ENCODE measurements at regions not wholly inside any gene's neighbourhood (a gene's known extent, or its start where the extent isn't known, plus 50 kb on each side); places are given as distances from the start of the nearest gene placed in this dataset.

DNA sequence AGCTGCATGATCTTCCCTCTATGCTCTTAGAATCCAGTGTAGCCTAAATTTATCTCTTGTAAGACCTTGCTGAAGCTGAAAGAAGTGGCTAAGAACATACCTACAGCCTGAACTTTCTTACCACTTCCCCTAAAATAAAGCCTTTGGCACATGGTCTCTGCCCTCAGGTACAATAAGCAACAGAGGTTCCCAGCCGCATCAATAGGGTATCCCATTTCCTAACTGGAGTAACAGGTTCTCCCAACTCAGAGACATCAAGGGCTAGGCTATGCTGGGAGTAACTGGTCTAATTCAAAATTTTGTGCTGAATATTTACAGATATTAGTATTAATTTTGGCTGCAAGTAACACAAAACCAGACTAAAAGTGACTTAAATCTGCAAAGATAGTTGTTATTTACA lies 335.8 kb upstream of the TRPC7 start:
- no peak for DNase-seq (ENCODE audit: extremely low read depth, low read depth, low spot score)

DNA sequence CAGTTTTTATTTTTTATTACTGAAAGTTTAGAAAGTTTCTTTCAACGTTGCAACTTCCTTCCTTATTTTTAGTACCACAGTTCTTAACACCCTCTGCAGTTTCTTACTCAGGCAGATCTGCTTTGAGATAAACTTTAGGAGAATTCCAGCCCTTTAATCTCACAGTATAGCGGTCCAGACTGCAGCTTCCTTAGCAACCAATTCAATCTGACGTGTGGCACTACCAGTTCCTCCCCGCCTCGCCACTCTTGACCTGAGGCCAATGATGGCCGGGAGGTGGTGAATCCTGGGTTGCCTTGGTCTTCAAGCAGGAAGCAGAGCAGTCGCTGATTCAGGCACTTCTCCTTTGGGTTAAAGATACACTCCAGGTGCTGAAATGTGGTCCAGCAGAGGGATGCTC lies 334.3 kb upstream of the TRPC7 start:
- DNase-seq (ENCODE audit: extremely low read depth, low read depth, low spot score), result no peak

DNA sequence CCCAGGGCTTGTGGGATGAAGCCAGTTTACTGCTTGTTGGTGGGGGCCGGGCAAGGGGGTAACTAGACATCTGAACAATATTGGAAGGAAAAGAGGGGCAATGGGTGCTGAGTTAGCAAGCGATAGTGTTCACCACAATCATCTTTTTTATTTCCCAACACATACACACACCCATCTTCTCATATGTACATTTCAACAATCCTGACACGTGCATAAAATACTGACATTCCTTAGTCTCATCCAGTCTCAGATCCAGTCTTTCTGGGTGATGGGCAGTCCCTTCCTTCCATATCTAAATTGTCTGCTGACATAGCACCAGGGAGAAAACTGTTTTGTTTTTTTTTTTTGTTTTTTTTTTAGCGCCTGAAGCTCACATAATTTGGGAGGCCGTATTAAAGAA lies 333.6 kb upstream of the TRPC7 start:
- no peak for DNase-seq (ENCODE audit: extremely low read depth, low read depth, low spot score)

DNA sequence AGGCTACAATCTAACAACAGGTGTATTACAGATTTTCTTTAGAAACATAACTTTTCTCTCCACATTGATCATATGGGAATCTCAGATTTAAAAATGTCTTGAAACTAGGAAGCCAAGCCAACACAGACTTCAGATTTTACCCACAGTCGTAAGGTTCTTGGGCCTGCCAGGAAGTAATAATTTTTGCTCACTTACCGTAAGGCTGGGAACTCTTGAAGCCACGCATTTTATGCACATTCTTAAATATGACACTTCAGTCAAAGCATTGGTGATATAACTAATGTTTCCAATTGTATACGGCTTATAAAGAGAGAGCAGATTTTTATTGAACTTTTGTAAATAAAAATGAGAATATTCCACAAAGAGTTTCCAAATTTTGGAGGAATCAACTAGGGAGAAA lies 328.9 kb upstream of the TRPC7 start:
- no peak for DNase-seq (ENCODE audit: extremely low read depth, low read depth, low spot score)

DNA sequence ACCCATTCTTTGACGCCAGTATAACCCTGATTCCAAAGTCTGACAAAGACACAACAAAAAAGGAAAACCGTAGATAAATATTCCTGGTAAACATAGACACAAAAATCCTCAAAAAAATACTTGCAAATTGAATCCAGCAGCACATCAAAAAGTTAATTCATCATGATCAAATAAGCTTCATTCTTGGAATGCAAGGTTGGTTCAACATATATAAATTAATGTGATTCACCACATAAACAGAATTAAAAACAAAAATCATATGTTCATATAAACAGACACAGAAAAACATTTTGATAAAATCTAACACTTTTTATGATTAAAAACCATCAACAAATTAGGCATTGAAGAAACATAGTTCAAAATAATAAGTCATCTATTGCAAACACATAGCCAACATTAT lies 324.2 kb upstream of the TRPC7 start:
- no peak for DNase-seq (ENCODE audit: extremely low read depth, low read depth, low spot score)

DNA sequence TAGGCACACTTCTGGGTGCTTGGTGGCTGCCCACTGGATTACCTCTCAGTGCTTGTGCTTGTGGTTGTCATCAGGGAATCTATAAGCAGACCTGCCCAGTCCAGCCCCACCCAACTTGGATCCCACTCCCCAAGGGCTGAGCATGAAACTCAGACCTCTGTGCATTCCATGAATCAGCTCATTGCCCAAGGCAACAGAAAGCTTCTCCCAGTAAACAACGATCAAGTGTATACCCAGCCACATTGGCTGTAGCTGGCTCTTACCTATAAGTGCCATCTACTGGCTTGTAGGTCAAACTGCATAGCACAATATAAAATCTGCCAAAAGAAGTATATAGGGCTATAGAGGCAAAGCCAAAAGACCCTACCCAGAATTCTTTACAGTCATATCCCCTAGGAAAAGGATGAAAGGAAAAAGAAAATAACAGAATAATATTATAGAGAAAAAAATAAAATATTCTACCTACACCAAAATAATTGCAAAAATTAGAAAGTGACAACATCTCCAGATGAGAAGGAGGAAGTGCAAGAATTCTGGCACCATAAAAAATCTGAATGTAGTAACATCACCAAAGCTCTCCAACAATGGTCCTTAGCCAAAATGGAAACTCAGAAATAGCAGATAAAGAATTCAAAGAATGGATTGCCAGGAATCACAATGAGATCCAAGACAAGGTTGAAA lies 321.0 kb upstream of the TRPC7 start:
- DNase-seq (ENCODE audit: extremely low read depth, low read depth, low spot score), result peak; percentile 39

DNA sequence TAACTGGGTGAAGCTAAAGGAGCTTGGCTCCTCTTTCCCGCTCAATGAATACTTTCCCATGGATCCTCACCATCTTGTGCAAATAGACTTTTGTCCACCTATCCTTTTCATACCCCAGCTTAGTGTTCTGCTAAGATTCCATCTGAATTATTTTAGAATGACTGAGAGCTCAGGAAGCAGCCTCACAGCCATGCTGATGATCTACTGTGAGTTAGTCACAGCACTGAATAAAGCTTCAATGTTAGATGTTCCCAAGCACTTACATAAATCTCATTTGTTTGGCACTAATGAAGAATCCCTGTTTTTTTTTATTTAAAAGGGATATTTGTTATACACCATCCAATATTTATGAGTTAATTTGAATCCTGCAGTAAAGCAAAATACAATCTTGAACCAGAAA lies 317.6 kb upstream of the TRPC7 start:
- no peak for DNase-seq (ENCODE audit: extremely low read depth, low read depth, low spot score)

DNA sequence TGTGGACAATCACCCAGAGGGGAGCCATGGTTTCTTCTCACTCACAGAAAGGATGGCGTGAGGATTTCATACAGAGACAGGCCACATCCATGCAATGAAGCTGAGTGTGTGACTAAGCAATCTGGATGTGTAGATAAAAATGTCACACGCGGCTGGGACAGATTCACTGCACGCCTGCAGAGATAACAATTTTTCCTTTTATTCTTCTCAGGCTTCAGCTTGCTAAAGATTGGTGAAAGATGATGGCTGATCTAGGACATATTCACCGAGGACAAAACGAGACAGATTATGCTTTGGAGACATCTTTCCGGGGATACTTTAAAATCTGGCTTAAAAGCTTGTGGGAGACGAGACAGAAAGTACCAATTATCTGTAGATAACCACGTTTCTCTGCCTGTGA lies 313.9 kb upstream of the TRPC7 start:
- no peak for DNase-seq (ENCODE audit: extremely low read depth, low read depth, low spot score)

DNA sequence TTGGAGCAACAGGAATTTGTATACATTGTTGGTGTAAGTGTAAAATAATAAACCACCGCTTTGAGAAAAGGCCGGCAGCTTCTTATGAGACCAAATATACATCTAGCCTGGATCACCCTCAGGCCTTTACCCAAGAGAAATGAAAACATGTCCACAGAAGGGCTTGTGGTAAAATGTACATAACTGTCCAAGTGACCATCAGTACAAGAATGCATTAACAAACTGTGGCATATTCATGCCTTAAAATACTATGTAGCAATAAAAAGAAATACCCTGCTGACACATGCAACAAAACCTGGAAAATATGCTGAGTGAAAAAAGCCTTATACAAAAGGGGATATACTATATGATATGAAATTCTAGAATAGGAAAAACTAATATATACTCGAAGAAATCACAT lies 311.9 kb upstream of the TRPC7 start:
- DNase-seq (ENCODE audit: extremely low read depth, low read depth, low spot score), result no peak

DNA sequence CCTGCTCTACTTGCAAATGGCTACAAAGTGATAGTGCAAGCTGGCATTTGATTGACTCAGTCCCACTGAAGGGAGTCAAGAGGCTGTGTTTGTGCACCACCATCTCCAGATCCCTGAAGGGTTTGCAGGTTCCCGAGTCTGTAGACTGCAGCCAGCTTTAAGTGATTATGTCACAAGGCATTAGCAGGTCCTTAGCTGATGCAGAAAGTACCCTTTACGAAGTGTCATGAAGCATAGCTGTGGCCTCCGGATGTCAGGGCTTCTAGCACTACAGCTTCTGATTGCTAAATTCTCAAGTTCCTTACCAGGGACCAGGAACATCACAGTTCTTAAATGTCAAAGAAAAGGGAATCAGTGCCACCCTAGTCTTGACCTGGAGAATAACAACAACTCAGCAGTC lies 311.3 kb upstream of the TRPC7 start:
- no peak for DNase-seq (ENCODE audit: extremely low read depth, low read depth, low spot score)

DNA sequence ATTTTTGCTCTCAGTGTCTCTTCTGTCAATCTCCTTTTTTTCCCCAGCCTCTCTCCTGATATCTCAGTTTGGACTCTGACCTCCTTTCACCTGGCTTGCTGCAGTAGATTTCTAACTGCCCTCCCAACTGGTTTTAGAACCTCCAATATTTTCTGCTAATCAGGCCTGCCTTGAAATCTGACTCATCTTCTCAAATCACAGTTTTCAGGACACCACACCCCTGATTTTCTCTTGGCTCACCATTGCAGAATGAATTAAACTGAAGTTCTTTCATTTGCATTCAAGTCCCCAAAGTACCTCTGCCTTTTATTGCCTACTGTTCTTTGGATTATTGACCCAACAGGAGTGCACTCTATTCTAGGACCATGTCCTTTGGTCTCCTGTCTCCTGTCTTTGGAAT lies 310.4 kb upstream of the TRPC7 start:
- no peak for DNase-seq (ENCODE audit: extremely low read depth, low read depth, low spot score)

DNA sequence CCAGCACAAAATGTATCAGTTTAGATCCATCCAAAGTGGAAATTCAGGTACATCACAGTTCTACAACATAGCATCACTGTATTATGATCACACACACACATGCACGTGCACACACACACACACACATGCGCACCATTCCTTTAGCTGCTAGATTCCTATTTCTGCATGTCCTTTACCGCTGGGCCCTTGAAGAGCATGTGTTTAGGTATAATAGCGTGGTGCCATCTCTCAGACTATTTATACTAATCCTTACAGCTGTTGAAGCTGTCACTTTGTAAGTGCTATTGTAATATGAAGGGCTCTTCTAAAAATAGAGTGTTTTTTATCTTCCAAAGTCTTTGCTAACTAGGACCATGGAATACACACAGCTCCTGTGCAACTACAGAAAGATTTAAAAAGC lies 308.8 kb upstream of the TRPC7 start:
- DNase-seq (ENCODE audit: extremely low read depth, low read depth, low spot score), result no peak

DNA sequence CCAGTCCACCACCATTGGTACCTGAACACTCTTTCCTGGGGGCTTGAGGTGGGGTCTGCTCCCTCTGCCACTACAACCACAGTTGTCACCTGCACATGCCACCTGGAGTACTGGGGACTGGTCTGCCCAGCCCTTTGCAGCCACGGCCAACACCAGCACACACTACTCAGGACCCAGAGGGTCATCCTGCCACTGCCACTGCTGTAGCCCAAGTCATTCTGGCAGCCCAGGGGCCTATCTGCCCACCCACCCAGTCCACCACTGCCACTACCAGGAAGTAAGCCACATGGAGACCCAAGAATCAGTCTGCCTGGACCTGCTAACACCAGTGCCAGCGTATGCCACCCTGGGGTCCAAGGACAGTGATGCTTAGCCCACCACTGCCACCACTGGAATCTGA lies 302.4 kb upstream of the TRPC7 start:
- no peak for DNase-seq (ENCODE audit: extremely low read depth, low read depth, low spot score)

DNA sequence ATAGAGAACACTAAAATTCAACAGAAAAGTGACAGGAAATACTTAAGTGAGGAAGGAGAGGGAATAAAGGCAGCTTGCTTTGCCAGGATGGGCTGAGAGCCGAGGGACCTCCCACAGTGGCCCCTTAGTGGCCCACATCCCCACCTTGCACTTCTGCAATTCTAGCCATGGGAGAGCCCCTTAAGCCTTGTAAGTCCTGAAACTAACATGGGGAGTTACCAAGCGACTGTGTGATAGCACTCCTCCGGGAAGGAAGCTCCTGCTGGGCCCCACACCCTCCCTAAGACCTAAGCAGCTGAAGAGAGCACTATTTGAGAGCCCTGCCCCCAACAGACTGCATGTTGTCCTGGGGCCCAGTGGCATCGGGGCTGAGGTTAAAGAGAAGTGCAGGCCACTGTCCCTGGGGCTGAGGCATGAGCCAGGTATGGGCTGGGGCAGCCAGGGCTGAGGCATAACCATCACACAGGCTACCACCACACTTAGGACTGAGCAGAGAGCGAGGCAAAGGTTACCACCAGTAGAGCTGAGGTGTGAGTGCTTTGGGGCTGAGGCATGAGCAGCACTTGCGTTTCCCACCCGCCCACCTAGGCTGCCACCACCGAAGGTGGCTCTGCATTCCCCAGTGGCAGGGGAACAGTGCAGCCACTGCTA lies 301.8 kb upstream of the TRPC7 start:
- no peak for DNase-seq (ENCODE audit: extremely low read depth, low read depth, low spot score)

DNA sequence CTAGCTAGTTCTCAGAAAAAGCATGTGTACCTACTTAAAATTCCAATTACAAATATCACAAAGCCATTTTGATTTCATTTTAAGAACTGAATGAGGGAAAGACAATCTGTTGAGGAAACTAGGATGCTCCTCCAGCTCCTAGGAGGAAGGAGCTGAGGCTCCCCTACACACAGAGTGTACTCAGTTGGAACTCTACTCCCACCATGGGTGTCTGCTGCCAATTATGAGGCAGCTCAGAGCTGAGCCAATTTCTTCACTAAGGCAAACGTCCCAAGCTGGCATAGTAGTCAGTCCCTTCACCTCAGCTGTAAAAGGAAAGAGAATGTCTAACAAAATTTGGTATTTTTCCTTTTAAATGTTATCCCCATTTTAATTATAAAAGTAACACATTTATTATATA lies 300.0 kb upstream of the TRPC7 start:
- no peak for DNase-seq (ENCODE audit: extremely low read depth, low read depth, low spot score)

DNA sequence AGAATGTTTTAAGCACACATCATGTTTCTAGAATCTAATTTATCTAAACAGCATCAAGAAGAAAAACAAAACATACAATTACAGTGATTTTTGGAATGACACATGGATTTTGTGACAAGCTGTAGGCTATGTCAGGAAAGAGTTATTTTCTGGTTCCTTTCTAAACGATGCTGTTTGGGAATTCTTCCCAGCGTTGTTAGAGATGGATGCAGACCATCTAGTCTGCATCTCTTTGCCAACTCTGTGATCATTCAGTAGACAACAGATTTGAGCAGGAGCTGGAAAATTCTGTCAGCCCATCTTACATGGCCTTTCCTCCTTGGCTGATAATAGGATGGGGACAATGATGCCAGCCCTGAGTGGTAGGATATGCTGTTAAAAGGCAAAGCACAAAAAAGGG lies 295.7 kb upstream of the TRPC7 start:
- DNase-seq (ENCODE audit: extremely low read depth, low read depth, low spot score), result no peak

DNA sequence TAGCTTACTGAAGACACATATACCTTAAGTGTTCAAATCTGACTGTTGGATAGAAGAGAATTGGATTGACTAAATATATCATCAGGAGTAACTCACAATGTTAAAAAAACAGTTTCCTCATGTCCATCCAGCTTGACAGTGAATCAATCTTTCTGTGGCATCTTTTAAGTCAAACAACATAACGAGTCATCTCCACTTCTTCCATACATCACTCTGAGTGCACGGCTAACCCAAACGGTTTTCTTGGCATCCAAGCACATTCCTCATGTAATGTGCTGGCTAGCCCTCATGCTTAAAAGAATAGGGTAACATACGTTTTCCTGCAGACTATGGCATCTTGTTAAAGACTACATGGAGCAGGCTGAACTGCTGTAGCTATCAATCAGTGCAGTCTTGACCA lies 291.5 kb upstream of the TRPC7 start:
- no peak for DNase-seq (ENCODE audit: extremely low read depth, low read depth, low spot score)

DNA sequence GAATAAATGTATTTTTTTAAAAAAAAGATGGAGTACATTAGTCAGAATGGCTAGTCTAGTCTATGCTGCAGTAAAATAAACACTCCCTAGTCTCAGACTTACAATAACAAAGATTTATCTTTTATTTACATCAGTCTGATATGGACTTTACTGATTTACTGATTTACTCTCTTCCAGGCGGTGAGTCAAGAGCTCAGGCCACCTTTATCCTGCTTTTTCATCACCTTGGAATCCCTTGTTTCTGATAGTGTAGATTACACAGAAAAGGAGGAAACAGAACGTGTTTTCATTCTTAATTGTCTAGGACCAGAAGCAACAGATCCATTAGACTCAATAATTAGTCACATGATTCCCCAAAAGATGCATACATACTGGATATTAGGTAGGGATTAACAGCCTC lies 290.1 kb upstream of the TRPC7 start:
- peak; percentile 25 for DNase-seq (ENCODE audit: extremely low read depth, low read depth, low spot score)

DNA sequence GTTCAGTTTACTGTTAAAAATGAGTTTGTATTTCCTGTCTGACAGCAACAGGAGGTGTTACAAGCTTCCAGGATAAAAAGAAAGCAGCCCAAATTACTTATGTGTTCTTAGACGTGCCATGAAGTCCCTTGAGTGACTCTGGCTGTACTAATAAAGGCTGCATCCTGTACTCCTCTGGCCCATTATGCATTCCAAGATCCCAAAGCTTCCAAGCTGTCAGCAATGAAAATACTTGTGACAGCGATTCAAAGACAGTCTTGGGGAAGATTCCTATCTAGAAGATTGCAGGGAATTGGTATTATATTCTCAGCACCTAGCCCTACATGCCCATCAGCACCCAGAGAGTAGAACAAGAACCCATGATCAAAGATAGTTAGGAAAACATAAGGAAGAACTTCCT lies 281.6 kb upstream of the TRPC7 start:
- no peak for DNase-seq (ENCODE audit: extremely low read depth, low read depth, low spot score)

DNA sequence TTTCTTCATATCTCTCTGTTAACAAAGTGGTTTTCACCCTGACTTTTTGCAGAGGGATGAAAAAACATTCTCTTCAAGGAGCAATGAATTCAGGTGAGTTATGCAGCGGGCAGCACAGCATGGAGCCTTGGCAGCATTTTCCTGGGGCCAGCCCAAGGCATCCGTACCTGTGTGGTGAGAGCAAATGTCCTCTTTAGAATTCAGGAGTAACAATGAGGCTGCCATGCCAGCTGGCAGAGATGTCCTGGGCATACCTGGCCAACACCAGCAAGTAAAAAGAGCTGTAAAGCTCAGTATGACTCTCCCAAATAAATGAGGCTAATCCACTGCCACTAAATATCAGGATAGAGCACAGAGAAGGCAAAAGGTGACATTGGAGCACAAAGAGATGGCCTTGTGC lies 277.6 kb upstream of the TRPC7 start:
- no peak for DNase-seq (ENCODE audit: extremely low read depth, low read depth, low spot score)

DNA sequence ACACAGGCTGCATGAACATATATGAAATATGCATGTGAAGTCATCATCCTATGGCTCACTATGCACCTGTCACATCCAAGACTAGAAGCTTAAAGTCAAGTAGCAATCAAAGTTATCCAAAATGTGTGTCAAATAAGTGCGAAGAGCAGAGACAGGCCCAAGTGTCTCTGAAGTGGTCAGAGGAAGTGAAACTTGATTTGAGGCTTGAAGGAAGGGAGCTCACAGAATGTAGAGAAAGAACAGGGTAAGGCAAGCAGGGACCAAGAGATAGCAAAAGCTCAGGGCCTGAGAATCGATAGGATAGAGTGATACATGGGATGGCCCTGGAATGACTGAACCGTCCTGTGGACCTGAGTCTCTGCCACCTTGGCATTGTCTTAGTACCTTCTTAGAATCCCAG lies 274.3 kb upstream of the TRPC7 start:
- no peak for DNase-seq (ENCODE audit: extremely low read depth, low read depth, low spot score)

DNA sequence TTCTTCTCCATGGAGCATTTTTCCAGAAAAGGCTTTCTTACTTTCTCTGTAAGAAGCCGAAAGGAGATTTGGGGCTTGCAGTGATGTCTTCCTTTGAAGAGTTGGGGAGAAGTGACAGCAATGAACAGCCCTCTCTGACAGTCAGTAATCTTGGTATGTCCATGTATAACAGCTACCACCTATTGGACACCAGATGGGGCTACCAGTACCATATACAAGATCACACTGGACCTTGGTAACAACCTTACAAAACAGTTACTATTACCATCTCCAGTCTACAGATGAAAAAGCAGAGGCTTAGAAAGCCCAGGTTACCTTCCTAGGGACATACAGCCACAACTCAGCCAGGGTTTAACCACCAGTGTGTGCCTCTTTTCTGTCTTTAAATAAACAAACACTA lies 272.7 kb upstream of the TRPC7 start:
- DNase-seq (ENCODE audit: extremely low read depth, low read depth, low spot score), result no peak

DNA sequence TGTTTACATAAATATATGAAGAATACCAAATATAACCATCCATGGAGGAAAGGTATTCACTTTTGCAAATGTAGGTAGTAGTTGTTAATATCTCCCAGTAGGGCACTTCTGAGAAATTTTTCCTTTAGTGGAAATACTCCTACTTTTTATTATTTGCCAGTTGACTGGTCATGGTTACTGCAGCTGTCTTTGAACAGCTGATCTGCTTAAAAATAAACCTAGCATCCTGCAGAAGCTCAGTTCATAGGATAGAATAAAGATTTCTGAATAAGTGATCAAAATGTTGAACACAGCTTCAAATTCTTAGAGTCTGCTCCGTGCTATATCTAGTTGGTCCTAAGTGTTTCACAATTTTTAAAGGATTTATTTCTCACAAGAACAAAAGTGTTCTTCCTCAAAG lies 270.7 kb upstream of the TRPC7 start:
- no peak for DNase-seq (ENCODE audit: extremely low read depth, low read depth, low spot score)

Measured in glomerular endothelial cell (primary cell).